ENCODE measurements at regions not wholly inside any gene's neighbourhood (a gene's known extent, or its start where the extent isn't known, plus 50 kb on each side); places are given as distances from the start of the nearest gene placed in this dataset.
A peak's percentile ranks its signal among the peaks of the same experiment; 100 is the strongest.
"Not testable (repeated sequence)": the region's sequence is repeated elsewhere in the genome, so short reads cannot be mapped to it uniquely, and the experiment has no call there.

DNA sequence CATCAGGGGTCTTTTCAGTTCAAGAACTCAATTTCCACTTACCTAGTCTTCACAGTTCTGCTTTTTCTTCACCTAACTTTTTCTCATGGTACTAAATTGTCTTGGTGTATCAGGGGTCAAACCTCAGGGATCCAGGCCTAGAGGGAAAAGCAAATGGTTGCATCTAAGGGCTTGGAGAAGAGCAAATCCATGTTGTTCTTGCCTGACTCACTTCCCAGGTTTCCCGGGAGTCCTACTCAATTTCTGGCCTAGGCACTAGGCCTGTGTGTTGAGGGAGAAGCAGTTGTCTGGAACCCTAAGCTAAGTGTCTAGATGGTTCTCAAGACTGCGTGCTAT is 191.9 kb upstream of the STK26 start:
- no peak for DNase-seq

DNA sequence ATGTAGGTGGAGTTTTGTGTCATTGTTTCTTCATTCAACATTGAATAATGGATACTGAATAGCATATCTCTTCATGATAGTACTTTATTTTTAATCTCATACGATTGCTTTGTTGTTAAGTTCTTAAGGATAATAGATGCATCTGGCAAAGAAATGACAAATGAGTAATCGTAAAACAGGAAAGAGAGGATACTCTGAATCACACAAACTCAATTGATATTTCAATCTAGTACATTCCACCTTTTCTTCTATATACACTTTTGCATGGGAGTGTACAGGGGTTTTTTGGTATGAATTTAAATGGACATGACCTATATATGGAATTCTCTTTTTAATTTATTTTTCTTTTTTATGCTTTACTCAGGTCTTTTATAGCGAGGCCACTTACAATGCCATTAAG is 186.9 kb upstream of the STK26 start:
- DNase-seq = no peak

DNA sequence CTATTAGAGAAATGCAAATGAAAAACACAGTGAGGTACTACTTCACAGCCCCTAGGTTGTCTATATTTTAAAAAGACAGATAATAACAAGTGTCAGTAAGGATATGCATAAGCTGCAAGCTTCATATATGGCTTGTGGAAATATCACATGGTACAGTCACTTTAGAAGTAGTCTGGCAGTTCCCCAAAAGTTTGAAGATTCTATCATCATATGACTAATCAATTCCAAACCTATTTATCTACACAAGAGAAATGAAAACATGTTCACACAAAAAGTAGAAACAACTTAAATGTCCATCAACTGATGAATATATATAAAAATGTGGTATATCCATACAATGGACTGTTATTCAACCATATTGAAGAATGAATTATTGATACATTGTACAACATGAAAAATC is 185.8 kb upstream of the STK26 start:
- no peak for DNase-seq

DNA sequence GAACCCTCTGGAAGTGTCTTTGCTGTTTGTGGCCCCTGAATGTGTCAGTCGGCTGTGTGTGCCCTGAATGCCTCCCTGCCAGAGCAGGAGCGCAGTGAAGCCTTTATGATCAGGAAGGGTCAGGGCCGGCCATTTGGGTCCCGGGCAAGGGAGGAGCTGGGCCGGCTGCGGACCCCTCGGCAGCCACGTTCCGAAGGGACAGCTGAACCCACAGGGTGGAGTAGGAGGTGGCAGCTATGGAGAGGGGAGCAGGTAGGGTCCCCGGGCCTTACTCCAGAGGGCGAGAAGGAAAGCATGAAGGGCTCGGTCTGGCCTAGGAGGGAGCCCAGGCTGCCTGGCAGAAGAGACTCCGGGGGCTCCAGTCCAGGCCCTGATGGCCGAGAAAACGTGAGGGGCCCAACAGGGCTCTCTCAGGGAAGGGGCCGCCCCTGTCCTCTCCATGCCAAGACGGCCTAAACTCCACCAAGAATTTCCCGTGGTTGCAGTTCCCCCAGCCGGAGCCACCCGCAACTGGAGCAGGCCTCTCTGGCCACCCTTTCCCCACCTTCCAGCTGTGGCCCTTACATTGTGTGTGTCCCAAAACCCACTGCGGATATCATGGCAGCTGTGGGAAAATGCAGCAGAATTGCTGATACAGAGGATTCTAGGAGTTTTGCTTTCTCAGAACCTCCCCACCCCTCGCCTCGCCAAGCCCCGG is 182.2 kb upstream of the STK26 start:
- DNase-seq = no peak

DNA sequence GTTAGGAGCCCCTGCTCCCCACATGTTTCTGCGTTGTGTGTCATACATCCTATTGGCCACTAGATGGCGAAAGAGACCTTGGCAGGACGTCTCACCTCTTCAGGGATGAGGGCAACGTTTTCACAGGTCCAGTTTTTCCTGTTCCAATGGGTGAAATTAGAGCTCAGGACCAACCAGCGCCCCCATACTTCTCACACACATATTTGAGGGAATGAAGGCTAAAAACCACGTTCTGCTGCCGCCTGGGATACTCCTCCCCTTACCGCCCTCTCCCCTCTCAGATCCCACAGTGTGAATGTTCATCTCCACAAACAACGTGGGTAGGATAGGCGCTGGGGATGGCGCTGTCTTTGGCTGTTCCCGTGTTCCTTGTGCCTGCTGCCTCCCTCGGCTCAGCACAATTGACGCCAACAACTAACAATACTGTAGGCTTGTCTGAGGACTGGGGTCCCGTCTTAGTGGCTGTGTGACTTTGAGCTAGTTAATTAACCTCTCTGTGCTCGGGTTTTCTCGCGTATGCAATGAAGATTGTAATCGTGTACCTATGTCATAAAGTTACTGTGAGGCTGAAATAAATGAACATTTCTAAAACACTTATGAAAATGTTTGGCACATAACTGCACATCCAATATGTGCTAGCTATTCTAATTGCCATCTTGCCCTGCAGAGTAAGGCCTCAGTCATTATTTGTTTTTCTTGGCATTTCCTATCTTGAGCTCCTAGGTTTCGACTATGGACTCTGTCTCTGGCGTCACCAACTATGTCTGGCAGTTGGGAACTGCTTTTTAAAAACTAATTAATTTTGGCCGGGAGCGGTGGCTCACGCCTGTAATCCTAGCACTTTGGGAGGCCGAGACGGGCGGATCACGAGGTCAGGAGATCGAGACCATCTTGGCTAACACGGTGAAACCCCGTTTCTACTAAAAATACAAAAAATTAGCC is 181.3 kb upstream of the STK26 start:
- DNase-seq = peak; percentile 46 to 61

DNA sequence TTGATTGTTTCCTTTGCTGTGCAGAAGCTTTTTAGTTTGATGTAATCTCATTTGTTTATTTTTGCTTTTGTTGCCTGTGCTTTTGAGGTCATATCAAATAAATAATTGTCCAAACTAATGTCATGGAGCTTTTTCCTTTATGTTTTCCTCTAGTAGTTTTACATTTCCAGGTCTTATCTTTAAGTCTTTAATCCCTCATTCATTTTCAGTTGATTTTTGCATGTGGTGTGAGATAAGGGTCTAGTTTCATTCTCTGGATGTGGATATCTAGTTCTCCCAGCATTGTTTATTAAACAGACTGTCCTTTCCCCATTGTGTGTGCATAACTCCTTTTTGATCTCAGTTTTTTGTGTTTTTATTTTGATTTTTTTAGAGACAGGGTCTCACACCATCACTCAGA is 179.1 kb upstream of the STK26 start:
- DNase-seq = no peak

DNA sequence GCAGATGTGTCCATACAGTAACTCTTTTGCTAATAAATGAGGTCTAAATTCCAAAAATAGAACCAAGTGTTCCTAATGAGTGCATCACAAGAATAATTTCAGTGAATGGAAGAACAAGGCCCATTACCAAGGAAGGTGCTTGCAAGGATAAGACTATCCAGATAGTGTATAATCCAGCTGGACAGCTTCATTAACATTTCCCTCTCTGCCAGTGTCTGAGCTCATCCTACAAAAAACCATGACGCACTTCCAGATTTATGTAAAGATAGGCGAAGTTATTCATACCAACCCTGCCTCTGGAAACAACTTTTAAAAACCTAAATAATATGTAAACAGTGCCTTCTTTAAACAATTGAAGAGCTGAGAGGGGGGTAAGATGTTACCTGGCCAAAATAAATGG is 177.9 kb upstream of the STK26 start:
- DNase-seq = no peak

DNA sequence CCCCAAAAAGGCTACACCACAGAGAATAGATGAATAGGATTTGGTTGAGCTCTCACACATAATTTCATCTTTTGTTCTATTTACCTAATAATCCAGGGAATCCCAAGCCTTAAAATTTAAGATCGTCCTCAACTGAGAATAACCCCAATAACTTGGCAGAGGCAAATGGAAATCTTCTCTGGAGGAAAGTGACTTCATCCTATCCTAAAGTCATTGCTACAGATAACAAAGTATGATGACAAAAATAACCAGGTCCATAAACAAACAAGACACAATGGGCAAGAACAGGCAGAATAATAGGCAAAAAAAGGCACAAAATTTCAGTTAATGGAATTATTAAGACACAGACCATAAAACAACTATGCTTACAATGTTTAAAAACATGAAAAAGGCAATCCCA is 177.3 kb upstream of the STK26 start:
- DNase-seq = no peak

DNA sequence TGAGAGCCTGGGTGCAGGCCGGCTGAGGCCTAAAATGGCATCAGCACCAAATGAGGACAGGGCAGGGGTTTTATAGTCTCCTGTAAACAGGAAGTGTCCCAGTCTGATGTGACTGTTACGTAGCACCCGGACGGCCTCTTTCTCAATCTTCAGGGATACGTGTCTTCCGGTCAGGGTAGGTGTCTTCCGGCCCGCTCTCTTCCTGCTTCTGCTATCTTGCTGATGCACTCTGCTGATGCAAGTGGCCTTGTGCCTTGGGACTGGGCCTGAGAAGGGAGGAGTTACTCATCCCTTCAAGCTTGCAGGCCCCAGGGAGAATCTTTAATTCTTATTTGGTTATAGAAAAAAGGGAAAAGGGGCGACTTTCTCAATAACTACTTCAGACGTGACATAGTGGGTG is 172.1 kb upstream of the STK26 start:
- DNase-seq = peak in 1 of 2 donors; percentile 15

DNA sequence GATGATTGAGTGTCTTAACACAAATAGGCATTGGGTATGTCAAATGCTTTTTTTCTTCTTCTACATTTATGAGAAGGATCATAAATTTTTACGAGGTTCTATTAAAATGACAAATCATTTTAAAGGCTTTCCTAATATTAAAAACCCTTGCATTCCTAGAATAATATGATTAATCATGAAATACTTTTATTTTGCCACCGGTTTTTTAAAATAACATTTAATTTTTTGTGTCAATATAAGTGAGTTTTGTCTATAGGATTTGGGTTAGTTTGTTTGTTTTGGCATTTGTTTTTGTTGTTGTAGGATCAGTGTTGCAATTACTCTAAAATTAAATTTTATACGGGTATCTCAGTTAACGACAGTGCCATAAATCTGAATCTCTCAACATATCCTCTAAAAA is 169.7 kb upstream of the STK26 start:
- no peak for DNase-seq

DNA sequence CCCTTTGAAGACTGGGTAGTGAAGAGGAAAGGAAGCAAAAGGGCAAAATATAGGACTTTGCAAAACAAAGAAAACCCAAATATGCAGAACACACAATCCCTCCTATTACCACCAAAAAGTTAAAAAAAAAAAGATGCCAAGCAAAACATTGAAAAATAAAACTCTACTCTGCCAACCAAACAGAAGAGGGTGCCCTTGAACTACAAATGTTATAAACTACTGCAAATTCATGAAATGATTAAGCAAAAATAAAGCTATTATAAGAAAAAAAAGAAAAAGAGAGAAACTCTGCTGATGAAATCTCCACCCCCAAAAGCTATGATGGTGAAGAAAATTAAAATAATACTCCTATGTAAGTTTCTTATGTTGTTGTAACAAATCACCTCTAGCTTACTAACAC is 168.5 kb upstream of the STK26 start:
- peak in 1 of 2 donors; percentile 29 for DNase-seq

DNA sequence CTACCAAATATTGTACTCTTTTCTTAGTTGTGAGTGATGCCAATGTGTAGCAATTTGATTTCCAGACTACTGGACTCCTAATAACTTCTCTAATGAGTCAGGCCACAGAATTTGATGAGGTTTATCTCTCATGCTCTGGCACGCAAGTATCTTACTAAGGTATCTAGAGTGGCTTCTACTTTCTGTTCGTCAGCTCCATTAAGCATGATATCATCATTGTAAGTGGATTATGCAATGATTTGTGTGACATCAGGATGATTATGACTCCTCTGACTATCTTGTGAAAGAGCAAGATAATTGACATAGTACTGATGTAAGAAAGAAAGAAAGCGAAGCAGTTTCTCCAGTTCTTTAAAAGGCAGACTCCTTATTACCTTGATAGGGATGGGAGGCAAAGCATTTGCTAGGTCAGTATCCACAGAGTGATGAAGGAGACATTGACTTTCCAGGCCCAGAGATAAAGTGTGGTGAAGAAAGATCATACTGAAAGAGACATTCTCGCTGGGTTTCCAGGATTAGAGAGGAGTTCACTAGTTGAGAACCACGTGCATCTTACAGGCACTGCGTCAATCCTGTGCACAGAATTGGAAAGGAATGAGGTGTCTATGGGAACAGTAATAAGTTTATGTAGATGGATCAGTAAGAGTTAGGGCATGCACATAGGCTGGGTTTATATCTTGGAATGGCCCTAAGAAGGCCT is 161.9 kb upstream of the STK26 start:
- no peak for DNase-seq

DNA sequence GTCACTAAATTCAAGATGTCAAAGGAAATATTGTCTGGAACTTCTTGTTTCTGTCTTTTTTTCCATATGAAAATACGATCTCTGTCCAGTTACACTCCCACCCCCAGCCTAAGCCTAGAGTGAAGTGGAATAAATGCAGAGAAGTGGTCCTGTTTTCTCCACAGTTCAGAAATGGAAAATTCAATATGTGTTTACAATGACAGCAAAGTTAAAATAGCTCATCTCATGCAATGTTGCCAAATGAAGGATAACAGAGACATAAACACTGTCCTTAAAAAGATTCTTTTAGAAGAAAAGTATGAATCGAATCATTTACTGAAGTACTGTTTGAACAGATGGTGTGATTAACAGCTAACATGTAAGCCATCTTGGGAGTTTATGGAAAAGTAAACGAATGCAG is 160.8 kb upstream of the STK26 start:
- DNase-seq = no peak

DNA sequence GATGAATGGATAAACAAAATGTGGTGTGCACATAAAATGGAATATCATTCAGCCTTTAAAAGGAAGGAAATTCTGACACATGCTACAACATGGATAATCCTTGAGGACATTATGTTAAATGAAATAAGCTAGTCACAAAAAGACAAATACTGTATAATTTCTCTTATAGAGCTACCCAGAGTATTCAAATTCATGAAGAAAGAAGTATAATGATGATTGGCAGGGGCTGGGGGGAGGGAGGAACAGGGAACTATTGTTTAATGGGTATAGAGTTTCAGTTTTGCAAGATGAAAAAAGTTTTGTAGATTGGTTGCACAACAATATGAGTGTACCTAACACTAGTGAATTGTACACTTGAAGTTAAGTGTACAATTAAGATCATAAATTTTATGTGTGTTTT is 153.9 kb upstream of the STK26 start:
- no peak for DNase-seq

DNA sequence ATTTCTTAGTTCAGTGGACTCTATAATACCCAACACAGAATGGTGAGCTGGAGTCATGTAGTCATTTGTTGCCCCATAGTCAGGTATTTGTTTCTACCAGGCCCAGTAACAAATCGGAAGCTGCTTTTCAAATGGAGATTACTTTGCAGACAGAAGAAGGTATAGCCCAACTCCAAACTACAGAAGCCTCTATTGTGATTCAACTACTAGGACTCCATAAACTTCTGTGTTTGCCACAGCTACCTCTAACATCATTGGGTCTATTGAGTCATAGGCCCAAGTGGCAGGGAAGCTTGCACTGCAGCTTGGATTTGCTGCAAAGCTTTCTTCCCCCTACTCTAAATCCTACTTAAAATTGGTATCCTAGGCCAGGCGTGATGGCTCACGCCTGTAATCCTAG is 148.8 kb upstream of the STK26 start:
- no peak for DNase-seq

DNA sequence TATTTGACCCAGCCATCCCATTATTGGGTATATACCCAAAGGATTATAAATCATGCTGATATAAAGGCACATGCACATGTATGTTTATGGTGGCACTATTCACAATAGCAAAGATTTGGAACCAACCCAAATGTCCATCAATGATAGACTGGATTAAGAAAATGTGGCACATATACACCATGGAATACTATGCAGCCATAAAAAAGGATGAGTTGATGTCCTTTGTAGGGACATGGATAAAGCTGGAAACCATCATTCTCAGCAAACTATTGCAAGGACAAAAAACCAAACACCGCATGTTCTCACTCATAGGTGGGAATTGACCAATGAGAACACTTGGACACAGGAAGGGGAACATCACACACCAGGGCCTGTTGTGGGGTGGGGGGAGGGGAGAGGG is 147.3 kb upstream of the STK26 start:
- DNase-seq = not testable (repeated sequence)

DNA sequence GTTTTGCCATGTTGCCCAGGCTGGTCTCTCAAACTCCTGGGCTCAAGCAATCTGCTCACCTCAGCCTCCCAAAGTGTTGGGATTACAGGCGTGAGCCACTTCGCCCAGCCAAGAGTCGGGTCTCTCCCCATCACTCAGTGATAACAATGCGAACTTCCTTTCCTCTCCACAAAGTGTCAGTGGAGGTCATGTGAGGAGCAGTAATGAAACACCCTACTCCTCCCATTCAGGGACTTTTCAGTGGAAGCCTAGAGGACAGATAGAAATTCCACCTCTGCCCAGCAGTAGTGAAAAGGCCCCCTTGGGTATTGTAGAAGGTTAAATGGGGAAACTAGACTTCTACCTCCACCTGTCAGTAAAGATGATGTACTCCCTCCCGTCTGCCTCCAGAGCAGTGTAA is 141.9 kb upstream of the STK26 start:
- peak in 1 of 2 donors; percentile 1 for DNase-seq

DNA sequence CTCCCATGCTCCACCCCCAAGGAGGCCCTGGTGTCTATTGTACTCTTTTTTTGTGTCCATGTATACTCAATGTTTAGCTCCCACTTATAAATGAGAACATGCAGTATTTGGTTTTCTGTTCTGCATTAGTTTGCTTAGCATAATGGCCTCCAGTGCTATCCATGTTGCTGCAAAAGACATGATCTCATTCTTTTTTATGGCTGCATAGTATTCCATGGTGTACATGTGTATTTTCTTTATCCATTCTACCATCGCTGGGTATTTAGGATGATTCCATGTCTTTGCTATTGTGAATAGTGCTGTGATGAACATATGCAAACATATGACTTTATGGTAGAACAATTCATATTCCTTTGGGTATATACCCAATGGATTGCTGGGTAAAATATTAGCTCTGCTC is 138.1 kb upstream of the STK26 start:
- DNase-seq = not testable (repeated sequence)

DNA sequence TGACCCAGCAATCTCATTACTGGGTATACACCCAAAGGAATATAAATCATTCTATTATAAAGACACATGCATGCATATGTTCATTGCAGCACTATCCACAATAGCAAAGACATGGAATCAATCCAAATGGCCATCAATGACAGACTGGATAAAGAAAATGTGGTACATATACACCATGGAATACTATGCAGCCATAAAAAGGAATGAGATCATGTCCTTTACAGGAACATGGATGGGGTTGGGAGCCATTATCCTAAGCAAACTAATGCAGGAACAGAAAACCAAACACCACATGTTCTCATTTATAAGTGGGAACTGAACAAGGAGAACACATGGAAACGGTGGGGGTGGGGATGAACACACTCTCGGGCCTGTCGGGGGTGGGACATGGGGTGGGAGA is 129.2 kb upstream of the STK26 start:
- not testable (repeated sequence) for DNase-seq

DNA sequence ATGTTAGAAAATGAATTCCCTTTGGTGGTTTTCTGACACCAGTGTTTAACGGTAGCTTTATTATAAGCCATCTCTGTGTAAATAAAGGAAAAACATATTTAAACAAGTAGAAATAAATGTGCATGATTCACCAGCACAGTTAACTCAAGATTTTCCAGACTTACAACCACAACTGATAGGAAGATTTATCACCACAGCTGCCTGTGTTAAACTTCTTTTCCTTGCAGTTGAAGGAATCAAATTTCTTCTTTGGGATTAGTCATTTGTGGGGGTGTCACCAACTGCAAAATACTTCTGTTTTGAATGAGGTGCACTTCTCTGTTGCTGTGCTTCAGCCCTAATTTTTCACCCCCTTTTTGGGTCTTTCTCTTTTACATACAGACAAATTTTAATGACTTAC is 128.1 kb upstream of the STK26 start:
- DNase-seq = no peak

DNA sequence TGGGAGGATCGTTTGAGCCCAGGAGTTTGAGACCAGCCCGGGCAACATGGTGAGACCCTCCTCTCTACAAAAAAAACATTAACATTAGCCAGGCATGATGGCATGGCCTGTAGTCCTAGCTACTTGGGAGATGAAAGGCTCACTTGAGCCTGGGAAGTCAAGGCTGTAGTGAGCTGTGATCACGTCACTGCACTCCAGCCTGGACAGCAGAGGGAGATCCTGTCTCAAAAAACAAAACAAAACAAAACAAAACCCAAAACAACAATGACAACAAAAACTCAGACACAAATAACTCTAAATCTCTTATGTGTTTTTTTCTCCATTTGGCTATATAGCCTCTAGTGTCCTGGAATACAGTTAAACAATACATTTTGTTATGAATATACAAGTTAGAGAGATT is 127.3 kb upstream of the STK26 start:
- no peak for DNase-seq

DNA sequence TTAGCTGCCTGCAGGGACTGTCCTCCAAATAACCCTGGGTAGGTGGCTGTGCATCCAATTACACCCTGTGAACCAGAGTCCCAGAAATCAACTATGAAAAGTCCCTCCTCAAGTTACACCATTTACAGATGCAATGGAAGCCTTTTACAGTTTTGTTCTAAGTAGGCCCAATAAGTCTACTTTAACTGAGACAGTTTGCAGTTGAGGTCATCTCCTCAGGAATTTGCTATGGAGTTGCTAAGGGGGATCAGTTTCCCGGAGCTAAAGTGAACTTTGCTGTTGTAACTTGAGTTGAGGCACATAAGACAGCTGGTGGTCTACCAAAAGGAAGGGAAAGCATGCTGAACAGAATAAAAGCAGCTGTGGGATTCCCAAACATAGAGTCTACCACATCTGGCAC is 121.6 kb upstream of the STK26 start:
- DNase-seq = no peak

DNA sequence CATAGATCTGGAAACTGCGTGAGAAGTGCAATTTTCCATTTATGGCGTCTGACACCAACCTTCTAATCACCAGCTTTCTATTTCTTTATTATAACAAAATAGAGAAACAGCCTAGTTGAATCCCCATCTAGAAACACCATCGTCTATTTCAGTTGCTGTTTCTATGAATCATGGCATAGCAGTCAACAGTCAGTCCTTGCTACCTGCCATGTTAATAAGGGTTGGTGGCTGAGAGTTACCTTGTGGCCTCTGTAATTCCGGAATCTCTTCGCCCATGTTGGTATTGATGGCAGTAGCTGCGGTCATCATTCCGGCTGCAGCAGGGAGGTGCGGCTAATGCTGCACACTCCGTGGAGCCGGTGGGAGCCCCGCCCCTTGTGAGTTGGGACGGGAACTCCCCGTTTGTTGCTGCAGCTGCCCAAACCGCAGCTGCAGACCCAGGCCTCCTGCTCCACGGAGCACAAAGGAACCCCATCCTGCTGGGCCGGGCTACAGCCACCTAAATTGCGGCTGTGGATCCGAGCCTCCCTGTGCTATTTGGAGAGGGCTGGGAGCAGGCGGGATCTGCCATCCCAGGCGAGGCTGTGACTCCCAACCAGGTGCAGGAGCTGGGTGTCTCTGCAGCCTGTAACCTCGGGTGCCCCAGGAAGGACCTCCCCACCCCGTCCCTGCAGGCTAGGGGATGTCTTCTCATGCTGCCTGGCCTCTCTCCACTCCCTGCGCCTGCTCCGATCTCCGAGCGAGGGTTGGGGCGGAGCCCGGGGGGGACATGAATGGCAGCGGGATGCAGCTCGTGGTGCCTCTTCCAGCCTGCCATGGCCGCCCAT is 115.4 kb upstream of the STK26 start:
- DNase-seq = no peak
